ENCODE measurements at regions not wholly inside any gene's neighbourhood (a gene's known extent, or its start where the extent isn't known, plus 50 kb on each side); places are given as distances from the start of the nearest gene placed in this dataset.

DNA sequence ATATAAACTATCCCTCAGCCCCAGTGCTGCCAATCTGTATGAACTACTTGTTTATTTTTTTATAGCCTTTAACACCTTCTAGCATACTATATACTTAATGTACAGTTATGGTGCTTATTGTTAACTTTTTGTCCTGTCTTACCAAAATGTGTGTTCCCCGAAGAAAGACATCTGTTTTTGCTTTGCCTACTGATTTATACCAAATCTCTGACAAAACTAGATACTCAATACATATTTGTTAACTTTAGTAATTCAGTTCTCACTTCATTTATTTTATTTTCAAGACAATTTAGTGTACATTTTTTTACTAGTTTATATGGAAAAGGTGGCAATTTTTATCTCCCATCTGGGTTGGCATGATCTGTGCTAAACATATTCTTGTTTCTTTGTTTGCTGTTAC, 824.3 kb upstream of the ATXN8OS start:
- TF ChIP-seq, protein P1, sequence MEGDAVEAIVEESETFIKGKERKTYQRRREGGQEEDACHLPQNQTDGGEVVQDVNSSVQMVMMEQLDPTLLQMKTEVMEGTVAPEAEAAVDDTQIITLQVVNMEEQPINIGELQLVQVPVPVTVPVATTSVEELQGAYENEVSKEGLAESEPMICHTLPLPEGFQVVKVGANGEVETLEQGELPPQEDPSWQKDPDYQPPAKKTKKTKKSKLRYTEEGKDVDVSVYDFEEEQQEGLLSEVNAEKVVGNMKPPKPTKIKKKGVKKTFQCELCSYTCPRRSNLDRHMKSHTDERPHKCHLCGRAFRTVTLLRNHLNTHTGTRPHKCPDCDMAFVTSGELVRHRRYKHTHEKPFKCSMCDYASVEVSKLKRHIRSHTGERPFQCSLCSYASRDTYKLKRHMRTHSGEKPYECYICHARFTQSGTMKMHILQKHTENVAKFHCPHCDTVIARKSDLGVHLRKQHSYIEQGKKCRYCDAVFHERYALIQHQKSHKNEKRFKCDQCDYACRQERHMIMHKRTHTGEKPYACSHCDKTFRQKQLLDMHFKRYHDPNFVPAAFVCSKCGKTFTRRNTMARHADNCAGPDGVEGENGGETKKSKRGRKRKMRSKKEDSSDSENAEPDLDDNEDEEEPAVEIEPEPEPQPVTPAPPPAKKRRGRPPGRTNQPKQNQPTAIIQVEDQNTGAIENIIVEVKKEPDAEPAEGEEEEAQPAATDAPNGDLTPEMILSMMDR (IDR thresholded peaks at IDR 0.05; ENCODE audit: control extremely low read depth in 1 of 3, insufficient read depth in 1 of 3, low read depth in 1 of 3, low read length in 3 of 3): no peak
- TF ChIP-seq RAD21 (IDR thresholded peaks at IDR 0.05 in 1 of 2, conservative IDR thresholded peaks at IDR 0.05 in 1 of 2; ENCODE audit: low read depth in 2 of 2, low read length in 2 of 2) (no peak), MAFK (IDR thresholded peaks at IDR 0.05; ENCODE audit: low read depth, low read length) (no peak), SP2 (IDR thresholded peaks at IDR 0.05; ENCODE audit: low read length) (no peak), JUND (IDR thresholded peaks at IDR 0.05; ENCODE audit: low read length) (no peak), EP300 (IDR thresholded peaks at IDR 0.05; ENCODE audit: borderline replicate concordance in 1 of 2, low read depth in 2 of 2, low read length in 2 of 2) (no peak), EZH2 (IDR thresholded peaks at IDR 0.05; ENCODE audit: low read depth, low read length, severe bottlenecking) (no peak), CHD2 (IDR thresholded peaks at IDR 0.05; ENCODE audit: low read length) (no peak), USF2 (IDR thresholded peaks at IDR 0.05; ENCODE audit: low read length) (no peak)

Data from H1 (cell line).